Middle frontal gyrus (tissue), 1 donor: ENCODE measurements at regions not wholly inside any gene's neighbourhood (a gene's known extent, or its start where the extent isn't known, plus 50 kb on each side); places are given as distances from the start of the nearest gene placed in this dataset.

ENCODE experiments used
- DNase-seq: peaks from one replicate; pipeline ENCODE4 v3.0.0-alpha.2; 2015; ENCODE audit warnings: low spot score; ENCODE audit errors: extremely low spot score

- DNase-seq, result no peak
These were observed 453.8 kb downstream of the TCERG1L start for GRCh38 chr10:130857631-130858295.

GRCh38 chr10:130858626-130859025, 452.9 kb downstream of the TCERG1L start:
- DNase-seq, result no peak

- DNase-seq, result no peak
These were observed 452.1 kb downstream of the TCERG1L start for GRCh38 chr10:130859427-130859826.

GRCh38 chr10:130862122-130862521, 449.4 kb downstream of the TCERG1L start:
- DNase-seq, result no peak

- no peak for DNase-seq
These were observed 448.9 kb downstream of the TCERG1L start for GRCh38 chr10:130862626-130863025.

GRCh38 chr10:130863044-130863443, 448.5 kb downstream of the TCERG1L start:
- DNase-seq, result no peak

- DNase-seq, result no peak
These were observed 446.3 kb downstream of the TCERG1L start for GRCh38 chr10:130864961-130865818.

GRCh38 chr10:130866857-130867256, 444.7 kb downstream of the TCERG1L start:
- no peak for DNase-seq

- DNase-seq, result no peak
These were observed 443.9 kb downstream of the TCERG1L start for GRCh38 chr10:130867446-130868194.

- DNase-seq, result no peak
These were observed 442.2 kb downstream of the TCERG1L start for GRCh38 chr10:130869179-130869841.

GRCh38 chr10:130871406-130871805, 440.1 kb downstream of the TCERG1L start:
- no peak for DNase-seq

GRCh38 chr10:130873636-130874035, 437.9 kb downstream of the TCERG1L start:
- no peak for DNase-seq

- no peak for DNase-seq
These were observed 436.4 kb downstream of the TCERG1L start for GRCh38 chr10:130875116-130875515.

- DNase-seq, result no peak
These were observed 435.5 kb downstream of the TCERG1L start for GRCh38 chr10:130875897-130876472.

- DNase-seq, result no peak
These were observed 434.4 kb downstream of the TCERG1L start for GRCh38 chr10:130877126-130877525.

GRCh38 chr10:130878131-130878530, 433.4 kb downstream of the TCERG1L start:
- no peak for DNase-seq

GRCh38 chr10:130882906-130883305, 428.6 kb downstream of the TCERG1L start:
- DNase-seq, result no peak

GRCh38 chr10:130884456-130884855, 427.1 kb downstream of the TCERG1L start:
- no peak for DNase-seq

GRCh38 chr10:130885021-130885655, 426.4 kb downstream of the TCERG1L start:
- DNase-seq, result no peak

- DNase-seq, result no peak
These were observed 424.4 kb downstream of the TCERG1L start for GRCh38 chr10:130887170-130887569.

- no peak for DNase-seq
These were observed 423.0 kb downstream of the TCERG1L start for GRCh38 chr10:130888493-130888892.
